HG03342 (cell line): ENCODE measurements at regions not wholly inside any gene's neighbourhood (a gene's known extent, or its start where the extent isn't known, plus 50 kb on each side); places are given as distances from the start of the nearest gene placed in this dataset.
"Not testable (repeated sequence)": the region's sequence is repeated elsewhere in the genome, so short reads cannot be mapped to it uniquely, and the experiment has no call there.

Experiments used
- ATAC-seq: cut with Tn5 transposase; IDR thresholded peaks from one replicate; pipeline ENCODE4 v1.9.1; 2021; ENCODE audit warnings: mild to moderate bottlenecking, moderate library complexity; ENCODE audit not compliant: unreplicated experiment

GRCh38 chr9:82763656-82764055 lies 299.3 kb downstream of the RASEF start:
- no peak for ATAC-seq

DNA sequence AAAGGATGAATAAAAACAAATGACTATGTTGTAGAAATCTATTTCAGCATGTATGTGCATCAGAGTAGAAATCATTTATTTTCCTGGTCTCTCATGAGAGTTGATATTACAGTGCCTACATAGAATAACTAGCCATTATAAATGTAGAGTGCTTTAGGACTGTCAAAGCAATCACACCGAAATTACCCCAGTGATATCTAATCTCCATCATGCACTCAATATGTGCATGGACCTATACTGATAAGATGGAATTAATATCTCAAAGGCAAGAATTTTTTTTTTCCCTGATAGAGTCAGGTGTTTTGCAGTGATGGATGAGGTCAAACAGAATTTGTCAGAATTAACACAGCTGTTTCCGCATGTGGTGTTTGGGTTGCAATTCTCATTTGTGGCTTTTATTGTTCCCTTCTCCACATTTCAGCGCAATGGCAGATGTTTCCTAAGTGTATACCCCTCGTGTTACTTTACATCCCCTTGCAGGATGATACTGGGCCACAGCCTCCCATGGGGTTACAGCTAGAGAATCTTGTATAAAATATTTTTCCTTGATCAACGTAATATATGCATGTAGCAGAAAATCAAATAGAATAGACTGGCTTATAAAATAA lies 298.8 kb downstream of the RASEF start:
- no peak for ATAC-seq

GRCh38 chr9:82774707-82775231 lies 288.2 kb downstream of the RASEF start:
- ATAC-seq = not testable (repeated sequence)

DNA sequence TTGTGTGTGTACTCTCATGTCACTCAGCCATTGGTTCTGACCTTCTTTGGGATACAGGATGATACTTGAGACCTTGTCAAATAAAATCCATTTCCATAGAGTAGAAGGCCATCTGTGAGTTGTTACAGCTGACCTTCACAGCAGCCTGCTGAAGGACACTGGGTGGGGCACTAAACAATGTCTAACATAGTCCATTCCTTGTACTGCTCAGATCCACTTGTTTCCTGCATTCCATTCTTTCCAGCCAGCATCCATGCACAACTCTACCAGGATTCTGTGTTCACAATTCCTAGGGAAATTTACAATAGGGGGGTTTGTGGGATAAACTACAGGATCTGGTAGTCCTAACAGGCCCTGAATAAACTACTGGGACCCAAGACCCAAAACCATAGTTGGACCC lies 286.4 kb downstream of the RASEF start:
- no peak for ATAC-seq

- no peak for ATAC-seq
These were observed 285.6 kb downstream of the RASEF start for GRCh38 chr9:82777366-82777765.

GRCh38 chr9:82778923-82779322 lies 284.0 kb downstream of the RASEF start:
- not testable (repeated sequence) for ATAC-seq

DNA sequence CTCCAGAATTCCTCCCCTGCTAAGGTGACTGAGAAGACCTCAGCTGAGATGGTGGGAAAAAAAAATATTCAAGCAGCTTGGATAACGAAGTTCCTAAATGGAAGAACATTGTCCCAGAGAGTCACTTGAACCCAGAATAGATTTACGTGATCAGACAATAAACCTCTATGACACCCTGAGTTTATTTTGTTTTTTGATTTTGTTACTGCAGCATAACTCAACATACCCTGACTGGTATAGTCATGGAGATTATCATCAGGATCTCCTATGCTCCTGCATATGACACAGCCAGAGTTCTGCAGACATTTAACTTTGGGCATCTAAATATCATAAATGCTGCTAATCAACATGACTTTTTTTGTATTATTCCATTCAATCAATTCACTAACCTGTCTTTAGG lies 282.9 kb downstream of the RASEF start:
- ATAC-seq = no peak

DNA sequence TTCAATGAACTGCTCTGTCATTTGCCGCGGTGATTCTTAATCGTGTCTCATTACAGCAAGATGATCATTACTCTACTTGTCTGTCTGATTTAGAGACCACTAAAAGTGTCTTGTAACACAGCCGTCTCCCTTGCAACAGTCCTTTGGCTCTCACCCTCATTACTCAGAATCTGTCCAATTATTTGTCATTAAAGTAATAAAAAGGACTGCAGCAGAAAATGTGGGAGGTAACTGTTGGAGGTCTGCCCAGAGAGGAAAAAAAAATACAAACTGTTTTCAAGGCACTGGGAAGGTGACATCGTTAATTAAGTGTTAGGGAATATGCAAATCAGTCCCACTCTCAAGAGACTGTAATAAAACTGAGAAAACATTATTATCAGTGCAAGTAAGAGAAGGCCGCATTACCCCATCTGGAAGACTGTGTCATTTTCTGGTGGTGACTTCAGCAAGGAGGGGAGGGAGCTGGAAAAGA lies 281.0 kb downstream of the RASEF start:
- ATAC-seq = no peak

DNA sequence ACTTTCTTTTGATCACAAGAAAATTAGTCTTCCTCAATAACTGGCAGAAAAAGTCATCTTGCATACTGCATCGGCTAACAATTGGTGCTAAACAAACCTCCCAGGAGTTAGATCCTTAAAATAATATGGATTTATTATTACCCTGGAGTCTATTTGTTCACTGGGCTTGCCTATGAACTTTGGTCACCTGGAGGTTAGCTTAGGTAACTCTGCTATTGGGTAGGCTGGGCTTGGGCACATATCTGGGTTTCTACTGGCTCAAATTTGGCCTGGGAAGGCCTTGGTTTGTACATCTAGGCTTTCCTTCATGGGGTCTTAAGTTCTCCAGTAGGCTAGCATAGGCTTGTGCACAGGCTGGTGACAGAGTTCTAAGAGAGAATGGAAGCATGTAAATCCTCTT lies 279.9 kb downstream of the RASEF start:
- ATAC-seq = no peak

GRCh38 chr9:82784589-82784988 lies 278.4 kb downstream of the RASEF start:
- no peak for ATAC-seq

DNA sequence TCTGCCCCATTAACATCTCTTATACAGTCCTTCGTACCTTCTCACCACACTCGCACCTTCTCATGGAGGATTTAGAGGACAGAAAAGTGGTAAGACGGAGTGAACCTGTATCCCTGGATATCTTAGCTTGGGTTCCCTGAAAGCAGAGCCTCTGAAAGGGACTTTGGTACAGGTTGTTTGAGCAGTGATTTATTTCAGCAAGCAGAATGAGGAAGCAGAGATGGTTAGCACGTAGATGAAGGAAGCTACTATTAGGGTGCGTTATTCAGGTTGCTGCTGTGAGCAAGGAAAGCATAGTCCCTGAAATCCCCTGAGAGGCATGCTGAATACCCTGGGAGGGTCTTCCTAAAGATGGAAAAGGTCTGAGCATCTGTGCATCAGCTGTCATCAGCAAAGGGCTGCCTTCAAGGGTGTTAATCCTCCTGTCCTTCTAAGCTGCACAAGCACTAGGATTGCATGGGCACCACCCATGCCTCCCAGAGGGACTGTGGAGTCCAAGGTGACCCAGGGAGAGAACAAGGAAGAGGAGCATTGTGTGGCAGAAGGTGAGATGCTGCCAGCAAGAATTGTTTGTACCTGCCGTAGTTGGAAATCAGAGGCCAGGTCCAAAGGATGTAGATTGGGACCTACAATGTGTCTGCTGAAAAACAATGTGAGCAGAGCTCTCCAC lies 273.7 kb downstream of the RASEF start:
- ATAC-seq = no peak

- no peak for ATAC-seq
These were observed 272.1 kb downstream of the RASEF start for GRCh38 chr9:82790875-82791274.

DNA sequence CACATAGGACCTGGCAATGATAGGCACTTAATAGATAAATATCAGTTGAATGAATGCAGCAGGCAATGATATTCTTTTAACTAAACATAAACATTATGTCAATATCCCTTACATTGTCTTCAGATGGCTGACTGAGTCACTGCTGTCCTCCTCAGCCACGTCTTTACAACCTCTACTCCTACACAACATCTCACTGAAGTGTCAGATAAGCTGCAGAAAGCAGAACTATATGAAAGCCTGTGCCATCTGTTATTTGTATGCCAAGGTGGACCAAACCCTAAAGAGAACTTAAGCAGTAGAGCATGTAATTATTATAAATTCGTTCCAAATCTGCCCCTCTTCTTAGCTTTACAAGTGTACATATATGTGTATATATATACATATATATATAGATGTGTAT lies 271.2 kb downstream of the RASEF start:
- no peak for ATAC-seq

- no peak for ATAC-seq
These were observed 265.4 kb downstream of the RASEF start for GRCh38 chr9:82797534-82797933.

GRCh38 chr9:82799286-82799685 lies 263.7 kb downstream of the RASEF start:
- no peak for ATAC-seq

DNA sequence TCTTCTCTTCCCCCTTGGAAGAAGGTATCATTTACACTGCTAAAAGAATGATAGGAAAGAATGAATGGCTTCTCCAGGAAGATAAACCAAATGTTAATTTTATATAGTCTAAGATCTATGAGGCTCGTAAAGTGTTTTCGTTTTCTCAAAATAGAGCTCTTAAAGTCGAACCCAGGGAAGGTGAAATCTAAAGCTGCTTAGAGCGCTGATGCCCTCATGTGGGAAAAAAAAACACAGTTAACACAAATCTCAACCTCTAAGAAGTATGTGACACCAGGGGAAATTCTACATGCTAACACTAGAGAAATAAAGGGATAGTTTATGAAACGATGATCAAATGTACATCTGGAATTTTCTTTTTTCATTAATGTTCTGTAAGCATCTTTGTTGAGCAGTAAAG lies 257.9 kb downstream of the RASEF start:
- ATAC-seq = no peak

- ATAC-seq = no peak
These were observed 254.5 kb downstream of the RASEF start for GRCh38 chr9:82808478-82808877.

GRCh38 chr9:82810915-82811314 lies 252.0 kb downstream of the RASEF start:
- no peak for ATAC-seq

DNA sequence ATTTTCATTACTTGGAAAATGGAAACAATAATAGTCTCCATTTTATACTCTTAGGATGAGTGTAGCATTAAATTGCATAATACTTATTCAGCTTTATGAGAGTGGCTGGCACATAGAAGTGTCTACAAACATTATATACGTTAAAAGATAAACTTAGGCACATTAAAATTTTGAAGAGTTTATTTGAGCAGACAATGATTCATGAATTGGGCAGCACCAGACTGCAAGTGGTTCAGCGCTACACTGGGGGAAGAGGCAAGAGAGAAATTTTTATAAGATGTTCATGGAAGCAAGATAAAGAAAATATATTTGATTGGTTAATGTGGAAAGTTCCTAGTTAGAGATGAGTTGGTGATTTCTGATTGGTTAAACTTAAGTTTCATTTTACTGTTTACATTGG lies 243.7 kb downstream of the RASEF start:
- no peak for ATAC-seq

- no peak for ATAC-seq
These were observed 242.8 kb downstream of the RASEF start for GRCh38 chr9:82820186-82820585.

DNA sequence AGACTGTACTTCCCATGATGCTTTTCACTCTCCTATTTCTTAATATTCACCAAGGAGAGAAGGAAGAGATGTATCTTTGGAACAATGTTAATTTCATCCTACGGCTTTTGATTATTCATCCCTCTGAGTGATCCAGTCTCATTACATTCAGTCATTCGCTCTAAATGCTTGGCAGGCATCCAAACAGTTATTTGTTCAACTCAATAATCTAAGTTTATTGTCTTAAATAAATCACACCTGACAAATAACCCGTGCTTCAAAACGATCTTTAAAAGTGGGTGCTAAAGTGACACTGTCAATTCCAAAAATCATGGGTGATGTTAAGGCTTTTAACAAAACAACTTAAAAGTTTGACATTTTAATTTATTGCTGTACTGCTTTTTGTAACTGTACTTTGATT lies 233.1 kb downstream of the RASEF start:
- no peak for ATAC-seq

DNA sequence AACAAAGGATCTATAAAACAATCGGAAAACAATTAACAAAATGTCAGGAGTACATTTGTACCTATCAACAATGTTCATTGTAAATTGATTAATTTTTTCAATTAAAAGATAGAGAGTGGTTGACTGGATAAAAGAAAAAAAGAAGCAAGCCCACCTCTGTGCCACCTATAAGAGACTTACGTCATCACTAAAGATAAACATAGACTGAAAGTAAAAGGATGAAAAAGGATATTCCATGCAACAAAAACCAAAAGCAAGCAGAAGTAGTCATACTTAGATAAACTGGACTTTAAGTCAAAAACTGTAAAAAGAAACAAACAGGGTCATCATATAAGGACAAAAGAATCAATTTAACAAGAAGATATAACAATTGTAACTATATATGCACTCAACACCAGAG lies 197.4 kb downstream of the RASEF start:
- no peak for ATAC-seq
